Liver (tissue), 7 donors: ENCODE measurements at regions not wholly inside any gene's neighbourhood (a gene's known extent, or its start where the extent isn't known, plus 50 kb on each side); places are given as distances from the start of the nearest gene placed in this dataset.

Experiments used
- DNase-seq: peaks from one replicate; pipeline ENCODE4 v3.0.0-alpha.2; 2017; ENCODE audit warnings: low spot score
- H3K27ac ChIP-seq, 2 donors: one replicate each; pipeline ENCODE4 v1.7.0; 2013; ENCODE audit warnings: inconsistent platforms in 2 of 2, low read length in 2 of 2, control low read depth in 1 of 2, low read depth in 1 of 2, mild to moderate bottlenecking in 1 of 2
- H3K27me3 ChIP-seq, 4 donors: one replicate each; pipeline versions ENCODE4 v1.6.1 to v1.7.0; 2013; ENCODE audit warnings: low read length in 3 of 4, inconsistent platforms in 1 of 4, mild to moderate bottlenecking in 1 of 4, moderate library complexity in 1 of 4; ENCODE audit not compliant: control insufficient read depth in 4 of 4, insufficient read depth in 4 of 4
- H3K36me3 ChIP-seq, 4 donors: one replicate each; pipeline versions ENCODE4 v1.6.1 to v1.7.0; 2013; ENCODE audit warnings: low read length in 3 of 4, mild to moderate bottlenecking in 3 of 4, low read depth in 1 of 4, moderate library complexity in 1 of 4; ENCODE audit not compliant: control insufficient read depth in 4 of 4, insufficient read depth in 3 of 4
- H3K4me1 ChIP-seq, 4 donors: one replicate each; pipeline versions ENCODE4 v1.6.1 to v1.7.0; 2013; ENCODE audit warnings: low read length in 3 of 4, mild to moderate bottlenecking in 3 of 4, moderate library complexity in 1 of 4; ENCODE audit not compliant: control insufficient read depth in 4 of 4, insufficient read depth in 4 of 4
- H3K4me3 ChIP-seq, 3 donors: one replicate each; pipeline versions ENCODE4 v1.6.1 to v1.7.0; 2013; ENCODE audit warnings: low read length in 3 of 3, control low read depth in 1 of 3, low read depth in 1 of 3, mild to moderate bottlenecking in 1 of 3
- H3K9ac ChIP-seq, 2 donors: one replicate each; pipeline ENCODE4 v1.7.0; 2013; ENCODE audit warnings: low read length in 2 of 2, mild to moderate bottlenecking in 2 of 2, moderate library complexity in 2 of 2, control low read depth in 1 of 2, low read depth in 1 of 2
- H3K9me3 ChIP-seq, 4 donors: one replicate each; pipeline versions ENCODE4 v1.6.1 to v1.7.0; 2013; ENCODE audit warnings: low read length in 3 of 4; ENCODE audit not compliant: control insufficient read depth in 4 of 4
- ATF3 ChIP-seq: IDR thresholded peaks from 2 replicates; pipeline ENCODE4 v1.6.1; 2016; ENCODE audit warnings: antibody characterized with exemption
- EGR1 ChIP-seq, 2 donors: IDR thresholded peaks; 2 replicates each; pipeline ENCODE4 v1.6.1; 2016 to 2018; ENCODE audit warnings: antibody characterized with exemption in 2 of 2, low read depth in 2 of 2
- FOXA1 ChIP-seq: IDR thresholded peaks from 2 replicates; pipeline ENCODE4 v1.6.1; 2016; ENCODE audit warnings: antibody characterized with exemption
- FOXA2 ChIP-seq: IDR thresholded peaks from 2 replicates; pipeline ENCODE4 v1.6.1; 2016; ENCODE audit warnings: antibody characterized with exemption
- GABPA ChIP-seq, 2 donors: IDR thresholded peaks in 1 of 2; conservative IDR thresholded peaks in 1 of 2; 2 replicates each; pipeline ENCODE4 v1.6.1; 2016; ENCODE audit warnings: antibody characterized with exemption in 2 of 2, mild to moderate bottlenecking in 1 of 2, moderate library complexity in 1 of 2
- HNF4A ChIP-seq, 2 donors: conservative IDR thresholded peaks; 2 replicates each; pipeline ENCODE4 v1.6.1; 2016; ENCODE audit warnings: antibody characterized with exemption in 2 of 2, mild to moderate bottlenecking in 2 of 2
- HNF4G ChIP-seq: IDR thresholded peaks from 2 replicates; pipeline ENCODE4 v1.6.1; 2016; ENCODE audit warnings: antibody characterized with exemption
- JUND ChIP-seq, 2 donors: IDR thresholded peaks; 2 replicates each; pipeline ENCODE4 v1.6.1; 2016; ENCODE audit warnings: antibody characterized with exemption in 2 of 2
- MAX ChIP-seq: IDR thresholded peaks from 2 replicates; pipeline ENCODE4 v1.6.1; 2016; ENCODE audit warnings: antibody characterized with exemption
- NR2F2 ChIP-seq: IDR thresholded peaks from 2 replicates; pipeline ENCODE4 v1.6.1; 2016; ENCODE audit warnings: antibody characterized with exemption
- RAD21 ChIP-seq, 2 donors: IDR thresholded peaks; 2 replicates each; pipeline ENCODE4 v1.6.1; 2016; ENCODE audit warnings: antibody characterized with exemption in 2 of 2, mild to moderate bottlenecking in 2 of 2
- REST ChIP-seq: IDR thresholded peaks from 2 replicates; pipeline ENCODE4 v1.6.1; 2016; ENCODE audit warnings: antibody characterized with exemption, mild to moderate bottlenecking
- RXRA ChIP-seq, 2 donors: IDR thresholded peaks; 2 replicates each; pipeline ENCODE4 v1.6.1; 2017 to 2018; ENCODE audit warnings: antibody characterized with exemption in 2 of 2, mild to moderate bottlenecking in 1 of 2
- SP1 ChIP-seq: IDR thresholded peaks from 2 replicates; pipeline ENCODE4 v1.6.1; 2018; ENCODE audit warnings: antibody characterized with exemption, mild to moderate bottlenecking
- TAF1 ChIP-seq: conservative IDR thresholded peaks from 2 replicates; pipeline ENCODE4 v1.6.1; 2016; ENCODE audit warnings: antibody characterized with exemption, mild to moderate bottlenecking
- YY1 ChIP-seq: IDR thresholded peaks from 2 replicates; pipeline ENCODE4 v1.6.1; 2016; ENCODE audit warnings: antibody characterized with exemption, mild to moderate bottlenecking
- ZBTB33 ChIP-seq: IDR thresholded peaks from 2 replicates; pipeline ENCODE4 v1.6.1; 2016; ENCODE audit warnings: antibody characterized with exemption
- WGBS: extraction: QIAGEN DNeasy Blood & Tissue Kit; methylation state at CpG from one replicate; pipeline ENCODE4 v1.1.7; 2013; 5-methylcytosine and 5-hydroxymethylcytosine counted together
- donor health status: healthy.
- donor health status: healthy.
- donor health status: healthy.
- donor health status: healthy.

- H3K27me3 ChIP-seq: peaks cover 0 to 3% (median under 1%) of the 10 kb centered on the region in 4 donors
- no peaks in the 10 kb centered on the region for H3K36me3 ChIP-seq
- no peak overlapping the region for H3K4me3 ChIP-seq
- DNase-seq: no peak
- no peak for TF ChIP-seq ZBTB33
- no peak for TF ChIP-seq NR2F2
- no peak for TF ChIP-seq YY1
- TF ChIP-seq TAF1: no peak
- no peak for TF ChIP-seq ATF3
- TF ChIP-seq REST: no peak
- TF ChIP-seq FOXA1: no peak
- peaks cover 0 to 2% (median 0%) of the 10 kb centered on the region in 4 donors for H3K9me3 ChIP-seq
- H3K4me1 ChIP-seq: no peaks in the 10 kb centered on the region
- 87% methylated on average over 24 of the region's 24 CpGs for WGBS
- no peak overlapping the region for H3K9ac ChIP-seq
- no peak overlapping the region for H3K27ac ChIP-seq
Observed at GRCh38 chr4:1466034-1466862, 60.0 kb upstream of the NKX1-1 start.

GRCh38 chr4:1465173-1466033, 59.2 kb upstream of the NKX1-1 start:
- Histone ChIP-seq H3K27ac (no peak overlapping the region), H3K4me1 (no peaks in the 10 kb centered on the region), H3K4me3 (no peak overlapping the region), H3K36me3 (no peaks in the 10 kb centered on the region), H3K9me3 (peaks cover 0 to 2% (median 0%) of the 10 kb centered on the region in 4 donors), H3K9ac (no peak overlapping the region), H3K27me3 (peaks cover 0 to 2% (median 0%) of the 10 kb centered on the region in 4 donors)
- WGBS: 74% methylated on average over 24 of the region's 24 CpGs
- DNase-seq: no peak
- TF ChIP-seq RAD21 (IDR thresholded peaks at IDR 0.05) (no peak), JUND (IDR thresholded peaks at IDR 0.05) (no peak), MAX (no peak), SP1 (no peak), NR2F2 (no peak), ZBTB33 (no peak), RXRA (IDR thresholded peaks at IDR 0.05) (no peak), HNF4A (conservative IDR thresholded peaks at IDR 0.05) (no peak), YY1 (no peak), HNF4G (no peak), FOXA2 (no peak), TAF1 (no peak), FOXA1 (no peak), ATF3 (no peak), EGR1 (IDR thresholded peaks at IDR 0.05; ENCODE audit: low read depth in 2 of 2) (no peak), REST (no peak), GABPA (IDR thresholded peaks at IDR 0.05 in 1 of 2, conservative IDR thresholded peaks at IDR 0.05 in 1 of 2) (no peak)
